ENCODE measurements at regions not wholly inside any gene's neighbourhood (a gene's known extent, or its start where the extent isn't known, plus 50 kb on each side); places are given as distances from the start of the nearest gene placed in this dataset.

DNA sequence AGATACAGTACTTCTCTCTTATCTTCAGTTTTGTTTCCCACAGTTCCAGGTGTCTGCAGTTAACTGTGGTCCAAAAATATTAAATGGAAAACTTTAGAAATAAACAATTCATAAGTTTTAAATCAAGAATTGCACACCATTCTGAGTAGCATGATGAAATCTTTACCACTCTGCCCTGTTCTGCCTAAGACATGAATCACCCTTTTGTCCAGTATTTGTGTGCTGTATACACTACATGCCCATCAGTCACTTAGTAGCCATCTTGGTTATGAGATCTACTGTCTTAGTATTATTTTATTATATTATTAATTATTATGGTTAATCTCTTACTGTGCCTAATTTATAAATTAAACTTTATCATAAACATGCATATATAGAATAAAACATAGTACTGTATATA is 279.0 kb downstream of the OGFRL1 start:
- H3K4me3 ChIP-seq (ENCODE audit: low read depth, low read length) = no peak overlapping the region
- TF ChIP-seq, protein P1, sequence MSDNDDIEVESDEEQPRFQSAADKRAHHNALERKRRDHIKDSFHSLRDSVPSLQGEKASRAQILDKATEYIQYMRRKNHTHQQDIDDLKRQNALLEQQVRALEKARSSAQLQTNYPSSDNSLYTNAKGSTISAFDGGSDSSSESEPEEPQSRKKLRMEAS (IDR thresholded peaks at IDR 0.05; ENCODE audit: low read depth, low read length) = no peak
- DNase-seq (ENCODE audit: low read depth) = no peak

DNA sequence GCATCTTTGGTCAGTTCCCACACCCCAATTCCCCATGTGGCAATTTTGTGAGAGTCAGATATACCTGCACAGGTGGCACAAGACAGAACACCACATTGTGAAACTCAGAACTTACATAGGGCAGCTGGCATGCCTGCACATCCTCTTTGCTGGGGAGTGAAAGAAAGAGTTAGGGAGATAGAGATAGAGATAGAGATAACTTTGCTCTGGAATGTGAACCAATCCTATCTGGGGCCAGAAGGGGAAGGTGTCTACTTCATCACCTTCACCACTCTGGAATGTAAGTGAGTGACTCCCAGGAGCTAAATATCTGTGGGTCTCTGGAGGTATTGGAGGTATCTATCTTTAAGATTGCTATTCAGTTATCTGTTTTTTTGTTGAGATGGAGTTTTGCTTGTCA is 289.2 kb downstream of the OGFRL1 start:
- TF ChIP-seq, protein P2, sequence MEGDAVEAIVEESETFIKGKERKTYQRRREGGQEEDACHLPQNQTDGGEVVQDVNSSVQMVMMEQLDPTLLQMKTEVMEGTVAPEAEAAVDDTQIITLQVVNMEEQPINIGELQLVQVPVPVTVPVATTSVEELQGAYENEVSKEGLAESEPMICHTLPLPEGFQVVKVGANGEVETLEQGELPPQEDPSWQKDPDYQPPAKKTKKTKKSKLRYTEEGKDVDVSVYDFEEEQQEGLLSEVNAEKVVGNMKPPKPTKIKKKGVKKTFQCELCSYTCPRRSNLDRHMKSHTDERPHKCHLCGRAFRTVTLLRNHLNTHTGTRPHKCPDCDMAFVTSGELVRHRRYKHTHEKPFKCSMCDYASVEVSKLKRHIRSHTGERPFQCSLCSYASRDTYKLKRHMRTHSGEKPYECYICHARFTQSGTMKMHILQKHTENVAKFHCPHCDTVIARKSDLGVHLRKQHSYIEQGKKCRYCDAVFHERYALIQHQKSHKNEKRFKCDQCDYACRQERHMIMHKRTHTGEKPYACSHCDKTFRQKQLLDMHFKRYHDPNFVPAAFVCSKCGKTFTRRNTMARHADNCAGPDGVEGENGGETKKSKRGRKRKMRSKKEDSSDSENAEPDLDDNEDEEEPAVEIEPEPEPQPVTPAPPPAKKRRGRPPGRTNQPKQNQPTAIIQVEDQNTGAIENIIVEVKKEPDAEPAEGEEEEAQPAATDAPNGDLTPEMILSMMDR (IDR thresholded peaks at IDR 0.05; ENCODE audit: low read depth, low read length) = no peak
- TF ChIP-seq, protein P1 (IDR thresholded peaks at IDR 0.05; ENCODE audit: low read depth, low read length) = no peak
- TF ChIP-seq MYC (IDR thresholded peaks at IDR 0.05; ENCODE audit: low read depth, low read length) (no peak), POLR2A (IDR thresholded peaks at IDR 0.05; ENCODE audit: extremely low read depth, insufficient read length) (no peak)
- no peak overlapping the region for H3K4me3 ChIP-seq (ENCODE audit: low read depth, low read length)

DNA sequence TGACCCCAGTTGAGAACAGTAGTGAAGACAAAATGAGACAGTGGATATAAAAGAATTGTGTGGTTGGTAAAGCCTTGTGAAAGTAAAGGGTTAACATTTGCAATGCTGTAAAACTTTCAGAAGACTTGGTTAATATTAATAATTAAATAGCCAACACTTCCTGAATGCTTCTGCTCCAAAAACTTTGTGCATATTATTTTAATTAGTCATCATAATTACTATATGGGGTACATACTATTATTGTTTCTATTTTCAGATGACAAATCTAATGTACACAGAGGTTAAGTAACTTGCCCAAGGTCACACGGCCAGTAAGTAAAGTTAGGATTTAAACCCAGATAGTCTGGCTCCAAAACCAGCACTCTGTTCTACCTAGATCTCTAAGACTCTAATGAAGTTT is 291.3 kb downstream of the OGFRL1 start:
- H3K4me3 ChIP-seq (ENCODE audit: low read depth, low read length) = no peak overlapping the region
- TF ChIP-seq POLR2A (IDR thresholded peaks at IDR 0.05; ENCODE audit: extremely low read depth, insufficient read length) (no peak), MYC (IDR thresholded peaks at IDR 0.05; ENCODE audit: low read depth, low read length) (no peak)
- TF ChIP-seq, protein P2 (IDR thresholded peaks at IDR 0.05; ENCODE audit: low read depth, low read length) = no peak
- TF ChIP-seq, protein P1 (IDR thresholded peaks at IDR 0.05; ENCODE audit: low read depth, low read length) = no peak
- no peak for DNase-seq (ENCODE audit: low read depth)

More for the DNA sequence above, 289.2 kb downstream of the OGFRL1 start:
- no peak for DNase-seq (ENCODE audit: low read depth)

DNA sequence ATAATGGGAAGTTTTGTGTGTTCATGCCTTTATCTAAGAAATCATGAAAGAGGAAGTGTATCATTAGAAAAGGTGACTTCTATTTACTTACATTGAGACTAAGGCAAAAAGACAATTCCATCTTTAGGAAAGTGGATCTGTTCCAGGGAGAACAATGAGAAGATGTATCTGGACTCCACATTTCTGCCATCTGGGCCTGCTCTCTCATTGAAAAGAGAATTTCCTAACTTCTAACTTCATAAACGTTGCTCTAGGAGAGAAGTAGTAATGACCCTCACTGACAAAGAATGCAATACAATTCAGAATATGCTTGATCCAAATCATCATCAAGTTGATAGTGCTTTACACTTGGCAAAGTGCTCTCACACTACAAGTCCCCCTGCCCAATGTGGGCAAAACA is 294.2 kb downstream of the OGFRL1 start:
- TF ChIP-seq, protein P1 (IDR thresholded peaks at IDR 0.05; ENCODE audit: low read depth, low read length) = no peak
- TF ChIP-seq MYC (IDR thresholded peaks at IDR 0.05; ENCODE audit: low read depth, low read length) = no peak
- no peak for DNase-seq (ENCODE audit: low read depth)

DNA sequence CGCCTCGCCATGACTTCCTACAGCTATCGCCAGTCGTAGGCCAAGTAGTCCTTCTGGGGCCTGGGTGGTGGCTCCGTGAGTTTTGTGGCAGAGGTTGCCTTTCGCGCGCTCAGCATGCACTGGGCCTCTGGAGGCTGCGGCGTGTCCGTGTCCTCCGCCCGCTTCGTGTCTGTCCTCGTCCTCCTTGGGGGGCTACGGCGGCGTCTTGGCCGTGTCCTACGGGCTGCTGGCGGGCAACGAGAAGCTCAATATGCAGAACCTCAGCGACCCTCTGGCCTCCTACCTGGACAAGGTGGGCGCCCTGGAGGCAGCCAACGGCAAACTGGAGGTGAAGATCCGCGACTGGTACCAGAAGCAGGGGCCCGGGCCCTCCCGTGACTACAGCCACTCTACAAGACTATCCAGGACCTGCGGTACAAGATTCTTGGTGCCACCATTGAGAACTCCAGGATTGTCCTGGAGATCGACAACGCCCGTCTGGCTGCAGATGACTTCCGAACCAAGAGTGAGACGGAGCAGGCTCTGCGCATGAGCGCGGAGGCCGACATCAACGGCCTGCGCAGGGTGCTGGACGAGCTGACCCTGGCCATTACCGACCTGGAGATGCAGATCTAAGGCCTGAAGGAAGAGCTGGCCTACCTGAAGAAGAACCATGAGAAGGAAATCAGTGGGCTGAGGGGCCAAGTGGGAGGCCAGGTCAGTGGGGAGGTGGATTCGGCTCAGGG is 296.3 kb downstream of the OGFRL1 start:
- H3K4me3 ChIP-seq (ENCODE audit: low read depth, low read length) = no peak overlapping the region
- TF ChIP-seq, protein P1 (IDR thresholded peaks at IDR 0.05; ENCODE audit: low read depth, low read length) = no peak
- no peak for TF ChIP-seq POLR2A (IDR thresholded peaks at IDR 0.05; ENCODE audit: extremely low read depth, insufficient read length)
- TF ChIP-seq MYC (IDR thresholded peaks at IDR 0.05; ENCODE audit: low read depth, low read length) = no peak
- TF ChIP-seq, protein P2 (IDR thresholded peaks at IDR 0.05; ENCODE audit: low read depth, low read length) = no peak
- no peak for DNase-seq (ENCODE audit: low read depth)

More for the DNA sequence above, 294.2 kb downstream of the OGFRL1 start:
- no peak overlapping the region for H3K4me3 ChIP-seq (ENCODE audit: low read depth, low read length)

DNA sequence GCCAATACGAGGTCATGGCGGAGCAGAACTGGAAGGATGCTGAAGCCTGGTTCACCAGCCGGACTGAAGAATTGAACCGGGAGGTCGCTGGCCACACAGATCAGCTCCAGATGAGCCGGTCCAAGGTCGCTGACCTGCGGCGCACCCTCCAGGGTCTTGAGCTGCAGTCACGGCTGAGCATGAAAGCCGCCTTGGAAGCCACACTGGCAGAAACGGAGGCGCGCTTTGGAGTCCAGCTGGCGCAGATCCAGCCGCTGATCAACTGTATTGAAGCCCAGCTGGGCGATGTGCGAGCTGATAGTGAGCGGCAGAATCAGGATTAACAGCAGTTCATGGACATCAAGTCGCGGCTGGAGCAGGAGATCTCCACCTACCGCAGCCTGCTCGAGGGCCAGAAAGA is 296.9 kb downstream of the OGFRL1 start:
- TF ChIP-seq, protein P1 (IDR thresholded peaks at IDR 0.05; ENCODE audit: low read depth, low read length) = no peak
- TF ChIP-seq POLR2A (IDR thresholded peaks at IDR 0.05; ENCODE audit: extremely low read depth, insufficient read length) (no peak), MYC (IDR thresholded peaks at IDR 0.05; ENCODE audit: low read depth, low read length) (no peak)
- TF ChIP-seq, protein P2 (IDR thresholded peaks at IDR 0.05; ENCODE audit: low read depth, low read length) = no peak
- no peak overlapping the region for H3K4me3 ChIP-seq (ENCODE audit: low read depth, low read length)
- no peak for DNase-seq (ENCODE audit: low read depth)
